Testis (tissue), 2 donors: ENCODE measurements at regions not wholly inside any gene's neighbourhood (a gene's known extent, or its start where the extent isn't known, plus 50 kb on each side); places are given as distances from the start of the nearest gene placed in this dataset.

Source experiments
- POLR2A ChIP-seq: fragments of 450-650 bp; IDR thresholded peaks from one replicate; pipeline ENCODE4 v1.6.1; 2017; ENCODE audit warnings: antibody characterized with exemption, mild to moderate bottlenecking, moderate library complexity
- TF ChIP-seq, protein P1 (sequence below), 3 experiments: fragments of 450-650 bp in 2 of 3; fragments of 200-600 bp in 1 of 3; sonication (generic) in 1 of 3; IDR thresholded peaks; one replicate each; pipeline ENCODE4 v1.5.1; 2016 to 2019; ENCODE audit warnings: antibody characterized with exemption in 3 of 3, mild to moderate bottlenecking in 2 of 3, moderate library complexity in 1 of 3

DNA sequence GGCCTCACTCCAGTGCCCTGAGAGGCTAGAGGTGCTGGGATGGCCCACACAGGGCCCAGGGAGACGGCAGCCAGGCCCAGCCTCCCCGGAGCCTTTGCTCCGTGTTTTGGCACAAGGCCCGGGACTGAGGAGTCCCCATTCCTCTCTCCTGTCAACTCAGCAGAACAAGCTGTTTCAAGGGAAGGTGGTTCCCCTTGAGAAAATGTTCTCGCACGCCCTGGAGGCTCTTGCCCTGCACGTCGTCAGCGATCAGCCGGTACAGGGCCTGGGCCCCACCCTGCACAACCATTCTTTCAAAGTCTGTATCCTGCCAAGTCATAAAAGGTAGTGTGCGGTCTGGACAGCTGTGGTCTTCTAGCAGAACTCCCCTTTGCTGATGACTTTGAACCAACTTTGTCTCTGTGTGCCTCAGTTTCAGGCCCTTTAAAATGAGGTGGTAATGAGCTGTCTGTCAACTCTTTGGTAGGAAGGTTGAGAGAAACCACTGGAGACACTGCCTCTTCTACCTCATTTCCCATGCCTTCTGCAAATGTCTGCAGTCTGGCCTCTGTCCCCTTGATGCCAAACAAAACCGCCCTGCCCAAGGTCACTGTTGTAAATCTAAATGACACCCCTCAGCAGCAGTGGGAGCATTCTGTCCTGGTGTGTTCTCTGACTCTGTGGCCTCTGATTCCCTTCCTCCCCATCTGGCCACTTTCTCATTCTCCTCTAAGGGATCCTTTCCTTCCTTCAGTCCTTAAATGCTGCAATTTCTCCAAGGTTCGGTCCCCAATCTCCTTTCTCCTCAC, 138.6 kb upstream of the JUN start:
- TF ChIP-seq, protein P1, sequence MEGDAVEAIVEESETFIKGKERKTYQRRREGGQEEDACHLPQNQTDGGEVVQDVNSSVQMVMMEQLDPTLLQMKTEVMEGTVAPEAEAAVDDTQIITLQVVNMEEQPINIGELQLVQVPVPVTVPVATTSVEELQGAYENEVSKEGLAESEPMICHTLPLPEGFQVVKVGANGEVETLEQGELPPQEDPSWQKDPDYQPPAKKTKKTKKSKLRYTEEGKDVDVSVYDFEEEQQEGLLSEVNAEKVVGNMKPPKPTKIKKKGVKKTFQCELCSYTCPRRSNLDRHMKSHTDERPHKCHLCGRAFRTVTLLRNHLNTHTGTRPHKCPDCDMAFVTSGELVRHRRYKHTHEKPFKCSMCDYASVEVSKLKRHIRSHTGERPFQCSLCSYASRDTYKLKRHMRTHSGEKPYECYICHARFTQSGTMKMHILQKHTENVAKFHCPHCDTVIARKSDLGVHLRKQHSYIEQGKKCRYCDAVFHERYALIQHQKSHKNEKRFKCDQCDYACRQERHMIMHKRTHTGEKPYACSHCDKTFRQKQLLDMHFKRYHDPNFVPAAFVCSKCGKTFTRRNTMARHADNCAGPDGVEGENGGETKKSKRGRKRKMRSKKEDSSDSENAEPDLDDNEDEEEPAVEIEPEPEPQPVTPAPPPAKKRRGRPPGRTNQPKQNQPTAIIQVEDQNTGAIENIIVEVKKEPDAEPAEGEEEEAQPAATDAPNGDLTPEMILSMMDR (IDR thresholded peaks at IDR 0.05): no peak
- TF ChIP-seq POLR2A: no peak
